GM12878 (cell line): ENCODE measurements at regions not wholly inside any gene's neighbourhood (a gene's known extent, or its start where the extent isn't known, plus 50 kb on each side); places are given as distances from the start of the nearest gene placed in this dataset.

Experiments used
- ATF7 ChIP-seq: fragments of 450-650 bp; IDR thresholded peaks from 2 replicates; pipeline ENCODE4 v1.6.1; 2016; ENCODE audit warnings: low read depth, mild to moderate bottlenecking
- BHLHE40 ChIP-seq, 2 experiments: fragments of 450-650 bp in 1 of 2; IDR thresholded peaks; 2 replicates each; pipeline ENCODE4 v1.6.1; 2011 to 2017; ENCODE audit warnings: low read depth in 2 of 2, borderline replicate concordance in 1 of 2, improper control_type of control experiment in 1 of 2, low read length in 1 of 2, mild to moderate bottlenecking in 1 of 2
- CHD2 ChIP-seq: IDR thresholded peaks from 2 replicates; pipeline ENCODE4 v1.6.1; 2011; ENCODE audit warnings: low read depth, low read length, improper control_type of control experiment, borderline replicate concordance
- EP300 ChIP-seq, 2 experiments: fragments of 150-350 bp in 1 of 2; IDR thresholded peaks; 2 replicates each; pipeline ENCODE4 v1.6.1; 2011 to 2012; ENCODE audit warnings: low read depth in 2 of 2, low read length in 2 of 2, borderline replicate concordance in 1 of 2, improper control_type of control experiment in 1 of 2, inconsistent platforms in 1 of 2; ENCODE audit not compliant: control insufficient read depth in 1 of 2
- EZH2 ChIP-seq: IDR thresholded peaks from 2 replicates; pipeline ENCODE4 v1.6.1; 2012; ENCODE audit warnings: low read depth, mild to moderate bottlenecking, control low read depth, inconsistent platforms, low read length, borderline replicate concordance; ENCODE audit not compliant: control insufficient read depth
- FOXM1 ChIP-seq: IDR thresholded peaks from 2 replicates; pipeline ENCODE4 v1.6.1; 2012; ENCODE audit warnings: low read depth, mild to moderate bottlenecking, inconsistent platforms, low read length, moderate library complexity
- HDAC6 ChIP-seq: fragments of 200-600 bp; sonication (generic); IDR thresholded peaks from one replicate; pipeline ENCODE4 v1.8.0; 2017; ENCODE audit warnings: antibody characterized with exemption; ENCODE audit not compliant: unreplicated experiment
- MXI1 ChIP-seq: fragments of 150-350 bp; IDR thresholded peaks from 2 replicates; pipeline ENCODE4 v1.6.1; 2011; ENCODE audit warnings: low read depth, mild to moderate bottlenecking, inconsistent platforms, low read length, improper control_type of control experiment
- POLR2A ChIP-seq: IDR thresholded peaks from 2 replicates; pipeline ENCODE4 v1.6.1; 2011; ENCODE audit warnings: low read depth, mild to moderate bottlenecking, low read length
- TAF1 ChIP-seq: IDR thresholded peaks from 2 replicates; pipeline ENCODE4 v1.6.1; 2011; ENCODE audit warnings: mild to moderate bottlenecking, low read depth, low read length, borderline replicate concordance
- ZNF274 ChIP-seq: IDR thresholded peaks from one replicate; pipeline ENCODE4 v1.8.0; 2011; ENCODE audit not compliant: insufficient read length, insufficient read depth
- TF ChIP-seq, protein P1 (sequence below), 3 experiments: IDR thresholded peaks in 2 of 3; conservative IDR thresholded peaks in 1 of 3; 2 replicates each; pipeline ENCODE4 v1.5.1; 2011; ENCODE audit warnings: low read depth in 3 of 3, low read length in 3 of 3, mild to moderate bottlenecking in 3 of 3, control low read depth in 2 of 3, moderate library complexity in 2 of 3, inconsistent platforms in 1 of 3, mixed read lengths in 1 of 3; ENCODE audit not compliant: control insufficient read depth in 2 of 3, insufficient read depth in 1 of 3; ENCODE audit errors: extremely low read depth in 1 of 3

DNA sequence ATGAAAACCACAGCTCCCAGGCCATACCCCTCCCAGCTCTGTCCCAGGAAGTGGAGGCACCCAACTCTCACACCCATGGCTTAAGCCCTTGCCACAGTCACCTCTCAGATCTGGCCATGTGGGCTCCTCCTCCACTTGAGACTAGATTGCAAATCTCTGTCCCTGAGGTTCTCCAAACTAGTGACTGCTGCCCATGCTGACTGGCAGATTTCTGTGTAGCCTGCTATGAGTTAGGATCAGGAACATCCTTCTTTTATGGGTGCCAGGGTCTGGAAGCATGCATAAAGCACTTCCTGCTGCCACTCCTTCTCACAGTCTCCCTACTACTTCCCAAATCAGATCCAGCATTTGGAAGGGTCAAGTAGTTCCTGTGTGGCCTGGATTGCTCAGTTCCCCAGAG lies 59.6 kb upstream of the GOLIM4 start:
- TF ChIP-seq, protein P1, sequence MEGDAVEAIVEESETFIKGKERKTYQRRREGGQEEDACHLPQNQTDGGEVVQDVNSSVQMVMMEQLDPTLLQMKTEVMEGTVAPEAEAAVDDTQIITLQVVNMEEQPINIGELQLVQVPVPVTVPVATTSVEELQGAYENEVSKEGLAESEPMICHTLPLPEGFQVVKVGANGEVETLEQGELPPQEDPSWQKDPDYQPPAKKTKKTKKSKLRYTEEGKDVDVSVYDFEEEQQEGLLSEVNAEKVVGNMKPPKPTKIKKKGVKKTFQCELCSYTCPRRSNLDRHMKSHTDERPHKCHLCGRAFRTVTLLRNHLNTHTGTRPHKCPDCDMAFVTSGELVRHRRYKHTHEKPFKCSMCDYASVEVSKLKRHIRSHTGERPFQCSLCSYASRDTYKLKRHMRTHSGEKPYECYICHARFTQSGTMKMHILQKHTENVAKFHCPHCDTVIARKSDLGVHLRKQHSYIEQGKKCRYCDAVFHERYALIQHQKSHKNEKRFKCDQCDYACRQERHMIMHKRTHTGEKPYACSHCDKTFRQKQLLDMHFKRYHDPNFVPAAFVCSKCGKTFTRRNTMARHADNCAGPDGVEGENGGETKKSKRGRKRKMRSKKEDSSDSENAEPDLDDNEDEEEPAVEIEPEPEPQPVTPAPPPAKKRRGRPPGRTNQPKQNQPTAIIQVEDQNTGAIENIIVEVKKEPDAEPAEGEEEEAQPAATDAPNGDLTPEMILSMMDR (IDR thresholded peaks at IDR 0.05 in 2 of 3, conservative IDR thresholded peaks at IDR 0.05 in 1 of 3; ENCODE audit: control insufficient read depth in 2 of 3, extremely low read depth in 1 of 3, insufficient read depth in 1 of 3, low read depth in 3 of 3, low read length in 3 of 3): no peak
- TF ChIP-seq POLR2A: no peak
- TF ChIP-seq ZNF274: no peak
- no peak for TF ChIP-seq TAF1
- TF ChIP-seq ATF7: no peak
- TF ChIP-seq CHD2: no peak
- no peak for TF ChIP-seq MXI1
- no peak for TF ChIP-seq EZH2
- TF ChIP-seq HDAC6: no peak
- TF ChIP-seq FOXM1: no peak
- no peak for TF ChIP-seq EP300 (IDR thresholded peaks at IDR 0.05; ENCODE audit: borderline replicate concordance in 1 of 2, control insufficient read depth in 1 of 2, low read depth in 2 of 2, low read length in 2 of 2)
- TF ChIP-seq BHLHE40 (IDR thresholded peaks at IDR 0.05; ENCODE audit: borderline replicate concordance in 1 of 2, low read depth in 2 of 2, low read length in 1 of 2): no peak
